ENCODE measurements at regions not wholly inside any gene's neighbourhood (a gene's known extent, or its start where the extent isn't known, plus 50 kb on each side); places are given as distances from the start of the nearest gene placed in this dataset.

- Histone ChIP-seq H3F3A (replicated peaks; ENCODE audit: insufficient read depth) (peaks cover 3% of the 10 kb centered on the region), H3K9me3 (no peaks in the 10 kb centered on the region), H3K4me3 (ENCODE audit: low read depth in 2 of 2, low read length in 1 of 2) (no peak overlapping the region), H3K9ac (no peak overlapping the region), H3K79me2 (ENCODE audit: insufficient read depth) (no peaks in the 10 kb centered on the region), H4K20me1 (ENCODE audit: insufficient read depth) (no peaks in the 10 kb centered on the region), H3K4me2 (no peak overlapping the region), H3K27ac (ENCODE audit: low read depth in 2 of 2, low read length in 1 of 2) (no peak overlapping the region), H3K9me2 (no peaks in the 10 kb centered on the region), H3K36me3 (replicated peaks in 1 of 2; ENCODE audit: control insufficient read depth in 1 of 2, insufficient read depth in 2 of 2, low read length in 1 of 2) (no peaks in the 10 kb centered on the region), H2AFZ (ENCODE audit: low read depth) (no peak overlapping the region), H3K27me3 (ENCODE audit: insufficient read depth) (no peaks in the 10 kb centered on the region), H3K4me1 (ENCODE audit: control insufficient read depth in 1 of 2, insufficient read depth in 2 of 2, low read depth in 1 of 2, low read length in 1 of 2) (peaks cover 15 to 19% of the 10 kb centered on the region in 2 experiments; a peak in 3 of 4 replicates)
- CTCF ChIA-PET = interaction anchor here (1.3 to 1.5 kb wide), 2 partner anchors 20 to 88 kb away, joined by 4 read pairs; no protein-coding TSS in a partner anchor
- DNase-seq = no peak
- POLR2A ChIA-PET = no interaction called here
- WGBS (ENCODE audit: low lambda C conversion rate) = 57% methylated on average over 5 of the region's 5 CpGs
- TF ChIP-seq USF2 (IDR thresholded peaks at IDR 0.05; ENCODE audit: borderline replicate concordance, low read depth, low read length) (no peak), JUND (IDR thresholded peaks at IDR 0.05) (no peak), CTCF (IDR thresholded peaks at IDR 0.05) (no peak)
These were observed 219.3 kb downstream of the BUD13 start for GRCh38 chr11:116553482-116553881.

- H4K20me1 ChIP-seq (ENCODE audit: insufficient read depth) = no peaks in the 10 kb centered on the region
- no peaks in the 10 kb centered on the region for H3K79me2 ChIP-seq (ENCODE audit: insufficient read depth)
- DNase-seq = no peak
- H3K4me2 ChIP-seq = no peak overlapping the region
- H3K27ac ChIP-seq (ENCODE audit: low read depth in 2 of 2, low read length in 1 of 2) = no peak overlapping the region
- WGBS (ENCODE audit: low lambda C conversion rate) = 75% methylated on average over 4 of the region's 4 CpGs
- H3K36me3 ChIP-seq (replicated peaks in 1 of 2; ENCODE audit: control insufficient read depth in 1 of 2, insufficient read depth in 2 of 2, low read length in 1 of 2) = no peaks in the 10 kb centered on the region
- TF ChIP-seq RFX5 (IDR thresholded peaks at IDR 0.05; ENCODE audit: low read length) = no peak
- no peak for TF ChIP-seq MXI1 (IDR thresholded peaks at IDR 0.05; ENCODE audit: low read depth, low read length)
- no peak for TF ChIP-seq SMC3 (IDR thresholded peaks at IDR 0.05; ENCODE audit: low read depth, low read length)
- no peak for TF ChIP-seq USF2 (IDR thresholded peaks at IDR 0.05; ENCODE audit: borderline replicate concordance, low read depth, low read length)
- TF ChIP-seq RXRA (IDR thresholded peaks at IDR 0.05; ENCODE audit: borderline replicate concordance, low read depth) = no peak
- TF ChIP-seq RCOR1 (IDR thresholded peaks at IDR 0.05; ENCODE audit: low read length) = no peak
- no peak for TF ChIP-seq FOXJ3 (CRISPR knock-in tag; IDR thresholded peaks at IDR 0.05)
- TF ChIP-seq IRF3 (IDR thresholded peaks at IDR 0.05; ENCODE audit: low read depth, low read length) = no peak
- no peak for TF ChIP-seq CTCF (IDR thresholded peaks at IDR 0.05)
- TF ChIP-seq CHD2 (IDR thresholded peaks at IDR 0.05; ENCODE audit: low read length, partially characterized antibody) = no peak
- TF ChIP-seq USF1 (IDR thresholded peaks at IDR 0.05; ENCODE audit: borderline replicate concordance, low read depth) = no peak
- no peak for TF ChIP-seq NRF1 (IDR thresholded peaks at IDR 0.05; ENCODE audit: low read depth, low read length)
- no peak for TF ChIP-seq GATA2 (CRISPR knock-in tag; IDR thresholded peaks at IDR 0.05)
- no peak for TF ChIP-seq ELF1 (IDR thresholded peaks at IDR 0.05)
- TF ChIP-seq TEAD4 (IDR thresholded peaks at IDR 0.05; ENCODE audit: borderline replicate concordance, insufficient read depth) = no peak
- TF ChIP-seq RAD21 (IDR thresholded peaks at IDR 0.05; ENCODE audit: low read length) = no peak
- TF ChIP-seq YY1 (IDR thresholded peaks at IDR 0.05; ENCODE audit: low read depth) = no peak
- no peak for TF ChIP-seq PBX3 (IDR thresholded peaks at IDR 0.05)
- TF ChIP-seq NFIC (IDR thresholded peaks at IDR 0.05; ENCODE audit: borderline replicate concordance) = no peak
- TF ChIP-seq JUND (IDR thresholded peaks at IDR 0.05) = no peak
- no peak overlapping the region for H3K9ac ChIP-seq
- ChIA-PET POLR2A (no interaction called here), CTCF (no interaction called here)
- H3K9me2 ChIP-seq = no peaks in the 10 kb centered on the region
- H3K9me3 ChIP-seq = no peaks in the 10 kb centered on the region
- H3K4me3 ChIP-seq (ENCODE audit: low read depth in 2 of 2, low read length in 1 of 2) = no peak overlapping the region
- H3K27me3 ChIP-seq (ENCODE audit: insufficient read depth) = no peaks in the 10 kb centered on the region; the same call in 1 of the 2 replicates
- peaks cover under 1 to 13% of the 10 kb centered on the region in 2 experiments; a peak in 2 of 4 replicates for H3K4me1 ChIP-seq (ENCODE audit: control insufficient read depth in 1 of 2, insufficient read depth in 2 of 2, low read depth in 1 of 2, low read length in 1 of 2)
- H2AFZ ChIP-seq (ENCODE audit: low read depth) = no peak overlapping the region
- H3F3A ChIP-seq (replicated peaks; ENCODE audit: insufficient read depth) = no peaks in the 10 kb centered on the region
These were observed 221.2 kb downstream of the BUD13 start for GRCh38 chr11:116551576-116551975.

All from SK-N-SH (cell line).